GM21576 (cell line): ENCODE measurements at regions not wholly inside any gene's neighbourhood (a gene's known extent, or its start where the extent isn't known, plus 50 kb on each side); places are given as distances from the start of the nearest gene placed in this dataset.

Experiments used
- ATAC-seq: cut with Tn5 transposase; IDR thresholded peaks from one replicate; pipeline ENCODE4 v1.9.1; 2021; ENCODE audit warnings: mild to moderate bottlenecking, moderate library complexity; ENCODE audit not compliant: unreplicated experiment

- ATAC-seq = no peak
Measured at GRCh38 chr7:25828468-25828867, 323.5 kb upstream of the NFE2L3 start.

GRCh38 chr7:25829663-25830062, 322.3 kb upstream of the NFE2L3 start:
- ATAC-seq = no peak

- no peak for ATAC-seq
Measured at GRCh38 chr7:25830215-25830614, 321.8 kb upstream of the NFE2L3 start.

GRCh38 chr7:25831062-25831691, 320.8 kb upstream of the NFE2L3 start:
- no peak for ATAC-seq

- ATAC-seq = no peak
Measured at GRCh38 chr7:25831831-25832411, 320.1 kb upstream of the NFE2L3 start.

GRCh38 chr7:25832456-25832855, 319.5 kb upstream of the NFE2L3 start:
- no peak for ATAC-seq

- no peak for ATAC-seq
Measured at GRCh38 chr7:25832929-25833328, 319.1 kb upstream of the NFE2L3 start.

- no peak for ATAC-seq
Measured at GRCh38 chr7:25834050-25834449, 317.9 kb upstream of the NFE2L3 start.

GRCh38 chr7:25835197-25835596, 316.8 kb upstream of the NFE2L3 start:
- ATAC-seq = no peak

- ATAC-seq = no peak
Measured at GRCh38 chr7:25839084-25839769, 312.8 kb upstream of the NFE2L3 start.

GRCh38 chr7:25840209-25840792, 311.7 kb upstream of the NFE2L3 start:
- ATAC-seq = no peak

GRCh38 chr7:25841575-25841974, 310.4 kb upstream of the NFE2L3 start:
- no peak for ATAC-seq

- no peak for ATAC-seq
Measured at GRCh38 chr7:25842201-25842733, 309.7 kb upstream of the NFE2L3 start.

GRCh38 chr7:25843467-25843866, 308.5 kb upstream of the NFE2L3 start:
- ATAC-seq = no peak

GRCh38 chr7:25844102-25844870, 307.7 kb upstream of the NFE2L3 start:
- no peak for ATAC-seq

GRCh38 chr7:25845464-25845863, 306.5 kb upstream of the NFE2L3 start:
- no peak for ATAC-seq

- no peak for ATAC-seq
Measured at GRCh38 chr7:25846722-25847121, 305.3 kb upstream of the NFE2L3 start.

- ATAC-seq = no peak
Measured at GRCh38 chr7:25847336-25848070, 304.5 kb upstream of the NFE2L3 start.

GRCh38 chr7:25849500-25850184, 302.4 kb upstream of the NFE2L3 start:
- ATAC-seq = no peak

- ATAC-seq = no peak
Measured at GRCh38 chr7:25850216-25850615, 301.8 kb upstream of the NFE2L3 start.
